ENCODE measurements at regions not wholly inside any gene's neighbourhood (a gene's known extent, or its start where the extent isn't known, plus 50 kb on each side); places are given as distances from the start of the nearest gene placed in this dataset.

DNA sequence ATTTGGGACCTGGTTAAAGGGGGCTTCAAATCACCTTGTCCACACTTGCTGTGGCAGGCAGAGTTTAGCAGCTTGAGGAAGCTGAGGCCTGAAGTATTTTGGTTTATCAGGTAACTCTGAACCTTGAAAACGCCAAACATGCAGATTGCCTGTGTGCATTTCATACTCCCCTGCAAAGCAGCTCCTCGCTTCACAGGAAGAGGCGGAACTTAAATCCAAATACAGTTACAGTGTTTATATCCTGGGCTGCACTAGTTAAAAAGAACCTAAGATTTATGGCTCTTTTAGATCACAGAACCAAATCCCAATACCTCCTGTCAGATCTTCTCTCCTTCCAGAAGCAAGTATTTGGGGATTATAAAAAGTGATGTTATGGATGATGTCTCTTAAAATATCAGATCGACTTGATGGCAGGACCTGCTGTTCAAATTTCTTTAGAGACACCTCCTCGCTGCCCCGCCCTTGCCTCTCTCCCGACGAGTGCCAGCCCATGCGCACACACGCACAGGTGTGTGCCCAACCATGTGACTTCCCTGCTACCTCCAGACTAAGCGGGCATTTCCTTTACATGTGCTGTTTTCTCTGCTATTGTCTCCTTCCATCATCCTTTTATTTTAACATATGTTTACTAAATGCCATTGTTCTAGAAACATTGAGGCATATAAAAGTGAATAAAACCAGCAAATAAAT lies 224.6 kb upstream of the FOXQ1 start:
- no peak for DNase-seq (ENCODE audit: low spot score)

DNA sequence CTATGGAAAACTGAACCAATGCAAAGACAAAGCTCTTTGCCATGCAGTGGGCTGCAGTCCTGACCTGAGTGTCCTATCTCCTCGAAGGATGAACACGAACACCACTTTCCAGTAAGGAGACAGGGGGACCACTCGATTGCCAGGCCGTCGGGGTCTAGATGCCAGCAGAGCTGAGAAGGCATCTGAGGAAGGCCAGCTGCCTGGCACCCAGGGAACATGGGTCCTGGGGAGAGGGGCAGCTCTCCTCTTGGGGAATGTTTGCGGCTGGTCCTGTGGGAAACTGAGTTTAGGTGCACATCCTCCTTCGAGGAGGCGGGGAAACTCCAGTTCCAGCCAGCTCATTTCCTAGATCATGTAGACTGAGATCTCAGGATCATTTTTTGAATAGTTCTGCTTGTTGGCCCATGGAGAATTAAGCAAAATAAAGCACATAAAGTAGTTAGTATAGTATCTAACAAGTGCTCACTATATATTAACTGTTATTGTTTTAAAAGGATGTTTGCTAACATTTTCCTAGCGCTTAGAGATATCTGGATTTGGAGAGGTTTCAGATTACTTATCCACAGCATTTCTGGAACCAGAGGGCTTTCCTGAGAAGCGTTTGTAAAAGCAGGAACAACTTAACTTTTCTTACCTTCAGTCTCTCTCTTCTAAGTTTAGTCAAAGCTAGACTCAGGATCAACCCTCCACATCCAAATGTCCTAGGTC lies 225.3 kb upstream of the FOXQ1 start:
- no peak for DNase-seq (ENCODE audit: low spot score)

- DNase-seq (ENCODE audit: low spot score) = no peak
Observed at GRCh38 chr6:1082285-1082935, 229.5 kb upstream of the FOXQ1 start.

DNA sequence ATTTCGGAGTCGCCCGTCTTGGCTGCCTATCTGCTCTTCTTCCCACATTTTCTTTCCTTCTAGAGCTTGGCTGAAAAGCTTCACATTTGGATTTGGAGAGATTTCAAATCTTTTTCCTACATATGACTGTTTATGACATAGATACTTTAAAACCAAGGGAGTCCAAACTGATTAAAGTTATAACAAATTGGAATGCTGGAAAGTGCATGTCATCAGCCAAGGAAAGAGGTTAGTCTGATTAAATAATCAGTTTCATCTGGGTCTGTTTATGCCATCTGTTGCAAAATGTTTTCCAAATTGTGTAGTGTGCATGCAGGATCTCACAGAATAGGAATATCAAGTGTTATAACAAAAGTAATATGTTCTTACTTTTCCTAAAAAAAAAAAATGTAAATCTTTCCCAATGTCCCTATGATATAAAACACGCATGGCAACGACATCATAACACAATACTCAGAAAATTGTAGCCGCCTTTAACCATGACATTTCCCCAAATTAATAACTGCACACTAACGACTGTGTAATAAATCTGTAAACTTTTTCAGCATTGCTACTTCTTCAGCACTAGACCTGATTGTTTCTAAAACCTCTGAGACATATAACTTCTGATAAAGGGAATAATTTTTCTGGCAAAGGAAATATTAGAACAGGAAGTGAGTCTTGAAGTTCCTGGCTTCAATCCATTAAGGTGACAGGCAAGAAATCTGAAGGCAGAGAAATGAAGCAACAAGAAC lies 230.2 kb upstream of the FOXQ1 start:
- DNase-seq (ENCODE audit: low spot score) = no peak

DNA sequence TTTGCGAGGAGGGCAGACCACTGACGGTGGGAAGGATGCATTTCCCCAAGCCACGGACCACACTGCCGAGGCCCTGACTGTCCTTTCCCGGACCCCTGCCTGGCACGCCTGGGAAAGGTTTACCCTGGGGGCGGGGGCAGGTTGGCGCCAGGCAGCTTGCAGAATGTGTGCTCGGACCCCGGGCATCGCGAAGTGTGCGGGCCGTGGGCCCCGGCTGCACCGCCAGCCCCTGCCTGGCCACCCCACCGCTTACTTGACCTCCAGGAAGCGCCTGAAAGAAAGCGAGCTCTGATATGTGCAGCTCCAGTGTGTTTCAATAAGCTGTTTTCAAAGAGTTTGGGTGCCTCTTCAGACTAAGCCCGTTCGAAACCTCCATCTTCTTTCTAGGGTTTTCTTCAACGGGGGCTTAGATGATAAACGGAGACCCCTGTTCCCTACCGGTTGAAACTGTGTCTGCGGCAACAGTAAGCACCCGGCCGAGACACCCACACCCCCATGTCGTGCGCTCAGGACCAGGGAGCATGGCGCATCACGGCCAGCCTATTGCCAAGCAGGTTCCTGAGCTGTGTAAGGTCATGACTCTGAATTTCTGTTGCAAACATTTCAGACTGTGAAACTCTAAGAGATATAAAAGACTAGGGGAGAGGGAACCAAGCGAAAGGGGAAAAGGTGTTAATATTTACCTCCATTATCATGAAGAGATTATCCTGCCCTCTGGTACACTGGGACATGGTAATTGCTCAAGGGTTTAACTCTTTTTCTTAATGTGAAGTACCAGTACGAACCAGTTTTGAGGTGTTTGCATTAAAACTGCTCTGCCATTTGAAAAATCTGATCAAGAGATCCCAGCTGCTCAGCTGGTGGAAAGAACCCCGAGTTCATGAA lies 231.2 kb upstream of the FOXQ1 start:
- DNase-seq (ENCODE audit: low spot score) = no peak

DNA sequence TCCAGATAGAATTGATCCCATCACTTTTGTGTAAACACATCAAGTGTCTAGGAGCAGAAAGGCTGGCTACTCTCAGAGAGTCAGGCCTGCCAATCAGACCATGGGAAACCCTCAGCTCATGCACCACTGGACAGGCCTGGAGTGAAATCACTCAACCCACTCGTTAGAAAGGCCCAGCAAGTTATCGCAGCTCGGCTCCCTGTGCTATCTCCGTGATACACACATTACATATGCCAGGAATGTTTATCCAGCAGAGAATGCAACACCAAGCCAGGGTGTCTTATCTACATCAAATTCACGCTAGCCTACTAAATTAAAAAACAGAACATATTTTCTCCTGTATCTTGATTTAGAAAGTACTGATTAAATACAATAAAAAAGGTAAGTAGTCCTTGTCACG lies 232.4 kb upstream of the FOXQ1 start:
- no peak for DNase-seq (ENCODE audit: low spot score)

DNA sequence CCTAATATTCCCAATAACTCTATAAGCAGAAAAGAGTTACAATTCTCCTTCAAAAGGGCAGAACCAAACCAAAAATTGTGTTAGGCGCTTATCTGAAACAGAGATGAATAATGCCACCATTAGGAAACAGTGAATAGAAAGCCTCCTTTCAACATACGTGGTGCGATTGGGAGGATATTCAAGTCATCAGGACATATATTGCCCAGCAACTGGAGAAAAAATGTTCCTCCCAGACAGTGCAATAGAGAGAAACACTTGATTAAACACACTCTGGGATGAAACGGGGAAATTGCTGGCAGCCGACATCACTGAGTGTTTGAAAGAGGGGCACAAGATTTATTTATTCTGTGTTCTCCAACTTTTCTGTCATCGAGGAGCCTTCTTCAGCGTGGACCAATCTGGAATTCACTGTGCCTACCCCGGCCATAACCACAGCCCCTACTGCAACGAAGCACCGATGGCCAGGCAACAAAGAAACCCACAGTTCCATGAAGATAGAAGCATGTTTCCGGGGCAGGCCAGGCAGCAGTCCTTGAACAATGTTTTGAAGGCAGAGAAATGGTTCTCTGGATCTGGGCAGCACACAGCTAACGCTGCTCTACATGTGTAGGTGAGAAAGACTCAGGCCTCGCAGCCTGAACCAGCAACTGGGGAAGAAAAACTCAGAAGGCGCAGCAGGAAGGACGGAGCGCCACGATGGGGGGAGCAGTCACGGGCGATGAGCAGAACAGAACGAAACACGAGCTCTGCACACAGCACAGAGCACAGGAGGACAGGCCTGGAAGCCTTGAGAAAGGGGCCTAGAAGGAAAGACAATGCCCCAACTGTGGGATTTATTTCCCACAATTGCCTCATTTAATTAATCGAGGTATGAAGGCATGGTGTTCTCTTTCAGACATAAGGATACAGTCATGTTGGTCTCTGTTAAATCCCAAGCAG lies 234.2 kb upstream of the FOXQ1 start:
- DNase-seq (ENCODE audit: low spot score) = no peak

- DNase-seq (ENCODE audit: low spot score) = no peak
Observed at GRCh38 chr6:1076531-1077459, 235.1 kb upstream of the FOXQ1 start.

GRCh38 chr6:1075880-1076279 lies 236.0 kb upstream of the FOXQ1 start:
- no peak for DNase-seq (ENCODE audit: low spot score)

GRCh38 chr6:1075444-1075843 lies 236.5 kb upstream of the FOXQ1 start:
- DNase-seq (ENCODE audit: low spot score) = no peak

- DNase-seq (ENCODE audit: low spot score) = no peak
Observed at GRCh38 chr6:1070085-1070521, 241.8 kb upstream of the FOXQ1 start.

GRCh38 chr6:1068905-1069304 lies 243.0 kb upstream of the FOXQ1 start:
- no peak for DNase-seq (ENCODE audit: low spot score)

- DNase-seq (ENCODE audit: low spot score) = no peak
Observed at GRCh38 chr6:1068068-1068467, 243.8 kb upstream of the FOXQ1 start.

DNA sequence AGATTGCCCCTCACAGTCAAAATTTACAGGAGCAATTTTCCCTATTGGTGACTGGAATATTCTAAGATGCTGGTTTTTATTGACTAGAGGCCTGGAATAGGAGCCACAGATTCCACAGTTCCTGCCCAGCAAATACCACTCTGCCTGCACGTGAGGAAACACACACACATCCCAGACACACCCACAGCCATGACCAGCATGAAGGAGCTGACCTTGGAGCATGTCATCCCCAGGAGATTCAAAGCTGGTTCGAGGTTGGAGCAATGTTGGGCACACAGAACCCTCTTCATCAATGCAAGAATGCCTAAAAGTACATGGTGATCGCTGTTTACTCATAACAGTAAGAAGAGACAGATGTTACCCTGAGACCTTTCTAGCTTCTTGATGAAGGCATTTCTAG lies 244.6 kb upstream of the FOXQ1 start:
- DNase-seq (ENCODE audit: low spot score) = no peak

GRCh38 chr6:1066449-1067090 lies 245.3 kb upstream of the FOXQ1 start:
- DNase-seq (ENCODE audit: low spot score) = no peak

DNA sequence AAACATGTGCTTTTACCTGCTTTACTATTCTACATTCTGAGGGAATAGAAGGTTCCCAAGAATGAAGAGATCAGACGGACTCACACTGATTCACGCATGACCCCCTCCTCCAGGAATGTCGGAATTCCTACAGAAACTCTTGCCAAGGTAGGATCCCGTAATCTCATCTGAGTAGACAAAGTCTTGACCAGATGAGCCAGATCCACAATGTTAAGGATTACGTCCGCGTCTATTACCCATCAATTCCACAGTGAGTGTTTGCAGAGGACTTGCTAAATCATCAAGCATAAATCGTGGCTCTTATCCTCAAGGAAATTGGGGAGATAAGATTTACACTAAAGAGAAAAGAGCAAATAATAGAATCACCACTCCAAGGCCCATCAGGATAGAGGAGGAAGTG lies 245.9 kb upstream of the FOXQ1 start:
- DNase-seq (ENCODE audit: low spot score) = no peak

DNA sequence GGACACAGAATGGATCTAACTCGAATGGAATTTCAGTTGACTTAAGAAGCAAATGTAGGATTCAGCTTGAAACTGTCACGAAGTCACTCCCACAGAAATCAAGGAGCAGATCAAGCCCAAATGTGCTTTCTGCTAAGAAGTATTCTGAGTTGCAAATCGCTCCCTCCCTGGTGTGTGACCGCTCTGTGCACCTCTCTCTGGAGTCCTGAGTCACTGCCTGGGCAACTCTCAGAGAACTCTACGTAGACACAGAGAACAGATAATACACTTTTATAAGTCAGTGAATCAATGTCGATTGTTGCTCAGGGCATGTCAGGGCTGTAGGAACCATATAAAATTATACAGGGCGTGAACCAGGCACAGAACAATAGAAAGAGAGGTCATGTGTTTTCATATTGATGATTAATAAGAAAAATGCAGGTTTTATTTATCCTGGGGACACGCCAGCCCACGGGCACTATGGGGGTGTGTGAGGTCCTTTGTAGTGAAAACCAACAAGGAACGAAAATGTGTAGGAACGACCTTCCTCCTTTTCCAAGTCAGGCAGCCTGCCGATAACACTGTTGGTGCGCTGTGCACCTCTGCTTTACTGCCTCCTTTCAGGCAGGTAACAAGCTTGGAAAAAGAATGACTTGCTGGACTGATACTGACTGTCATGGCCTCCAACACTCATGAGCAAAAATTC lies 248.1 kb upstream of the FOXQ1 start:
- DNase-seq (ENCODE audit: low spot score) = no peak

All from globus pallidus (tissue), 1 donor.